A673 (cell line): ENCODE measurements at regions not wholly inside any gene's neighbourhood (a gene's known extent, or its start where the extent isn't known, plus 50 kb on each side); places are given as distances from the start of the nearest gene placed in this dataset.

Experiments used
- EZH2 ChIP-seq: fragments of 200-600 bp; sonication (generic); IDR thresholded peaks from 2 replicates; pipeline ENCODE4 v1.6.1; 2017; ENCODE audit warnings: borderline replicate concordance, low read depth, mild to moderate bottlenecking, mixed read lengths, antibody characterized with exemption, low read length; ENCODE audit not compliant: poor library complexity, severe bottlenecking
- TF ChIP-seq, protein P1 (sequence below): fragments of 300-800, 200-600 bp; sonication (generic); conservative IDR thresholded peaks from 2 replicates; pipeline ENCODE4 v1.5.1; 2017; ENCODE audit warnings: low read depth, mild to moderate bottlenecking, antibody characterized with exemption, low read length, moderate library complexity, mixed read lengths

DNA sequence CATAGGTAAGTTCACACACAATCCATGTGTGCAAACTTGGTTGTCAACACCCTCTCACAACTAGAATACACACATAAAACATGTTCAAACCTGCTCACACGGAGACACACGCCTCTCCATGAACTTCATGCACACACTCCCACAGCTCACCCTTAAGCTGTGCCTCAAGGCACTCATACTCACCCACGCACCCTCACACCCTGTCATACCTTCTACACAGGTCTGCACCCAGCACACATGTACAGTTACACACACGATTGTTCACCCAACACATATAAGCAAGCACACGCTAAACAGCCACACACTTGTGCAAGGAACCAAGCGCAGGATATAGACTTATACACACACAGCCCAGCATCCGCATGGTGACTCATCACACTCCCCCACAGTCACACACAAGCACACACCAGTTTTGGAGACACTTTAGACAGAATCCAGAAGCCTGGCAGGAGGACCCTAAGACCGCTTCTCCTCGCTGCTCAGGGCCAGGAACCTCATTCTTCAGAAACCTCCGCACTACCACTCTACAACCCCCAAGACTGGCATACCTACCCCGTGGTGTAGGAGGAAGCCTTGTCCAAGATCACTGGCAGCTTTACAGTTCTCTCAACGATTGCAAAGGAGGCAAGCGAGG is 58.7 kb upstream of the ZC3H12A start:
- no peak for TF ChIP-seq EZH2
- TF ChIP-seq, protein P1, sequence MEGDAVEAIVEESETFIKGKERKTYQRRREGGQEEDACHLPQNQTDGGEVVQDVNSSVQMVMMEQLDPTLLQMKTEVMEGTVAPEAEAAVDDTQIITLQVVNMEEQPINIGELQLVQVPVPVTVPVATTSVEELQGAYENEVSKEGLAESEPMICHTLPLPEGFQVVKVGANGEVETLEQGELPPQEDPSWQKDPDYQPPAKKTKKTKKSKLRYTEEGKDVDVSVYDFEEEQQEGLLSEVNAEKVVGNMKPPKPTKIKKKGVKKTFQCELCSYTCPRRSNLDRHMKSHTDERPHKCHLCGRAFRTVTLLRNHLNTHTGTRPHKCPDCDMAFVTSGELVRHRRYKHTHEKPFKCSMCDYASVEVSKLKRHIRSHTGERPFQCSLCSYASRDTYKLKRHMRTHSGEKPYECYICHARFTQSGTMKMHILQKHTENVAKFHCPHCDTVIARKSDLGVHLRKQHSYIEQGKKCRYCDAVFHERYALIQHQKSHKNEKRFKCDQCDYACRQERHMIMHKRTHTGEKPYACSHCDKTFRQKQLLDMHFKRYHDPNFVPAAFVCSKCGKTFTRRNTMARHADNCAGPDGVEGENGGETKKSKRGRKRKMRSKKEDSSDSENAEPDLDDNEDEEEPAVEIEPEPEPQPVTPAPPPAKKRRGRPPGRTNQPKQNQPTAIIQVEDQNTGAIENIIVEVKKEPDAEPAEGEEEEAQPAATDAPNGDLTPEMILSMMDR = no peak
